Gastrocnemius medialis (tissue), 4 donors: ENCODE measurements at regions not wholly inside any gene's neighbourhood (a gene's known extent, or its start where the extent isn't known, plus 50 kb on each side); places are given as distances from the start of the nearest gene placed in this dataset.

Experiments used
- CTCF ChIP-seq, 5 experiments: fragments of 450-650 bp in 3 of 5; fragments of 200-600 bp in 2 of 5; sonication (generic) in 2 of 5; IDR thresholded peaks in 4 of 5; conservative IDR thresholded peaks in 1 of 5; 1 replicate in 4 of 5; 2 replicates in 1 of 5; pipeline ENCODE4 v1.5.1; 2016 to 2019; ENCODE audit warnings: antibody characterized with exemption in 5 of 5, mild to moderate bottlenecking in 3 of 5, moderate library complexity in 3 of 5
- POLR2A ChIP-seq, 2 donors: fragments of 450-650 bp; IDR thresholded peaks; one replicate each; pipeline ENCODE4 v1.6.1; 2017; ENCODE audit warnings: antibody characterized with exemption in 2 of 2, mild to moderate bottlenecking in 2 of 2, moderate library complexity in 2 of 2

- TF ChIP-seq CTCF (IDR thresholded peaks at IDR 0.05 in 4 of 5, conservative IDR thresholded peaks at IDR 0.05 in 1 of 5) (no peak), POLR2A (IDR thresholded peaks at IDR 0.05) (no peak)
Measured at GRCh38 chr2:144995482-144995881, 475.6 kb upstream of the ZEB2 start.
